DMS53 treated with DMSO at 0.1 percent for 48 hours (cell line): ENCODE measurements at regions not wholly inside any gene's neighbourhood (a gene's known extent, or its start where the extent isn't known, plus 50 kb on each side); places are given as distances from the start of the nearest gene placed in this dataset.
"Not testable (repeated sequence)": the region's sequence is repeated elsewhere in the genome, so short reads cannot be mapped to it uniquely, and the experiment has no call there.

Source experiments
- DNase-seq: peaks from one replicate; lab custom pipeline; 2025; ENCODE audit not compliant: unreplicated experiment; lab: John Stamatoyannopoulos, UW

DNA sequence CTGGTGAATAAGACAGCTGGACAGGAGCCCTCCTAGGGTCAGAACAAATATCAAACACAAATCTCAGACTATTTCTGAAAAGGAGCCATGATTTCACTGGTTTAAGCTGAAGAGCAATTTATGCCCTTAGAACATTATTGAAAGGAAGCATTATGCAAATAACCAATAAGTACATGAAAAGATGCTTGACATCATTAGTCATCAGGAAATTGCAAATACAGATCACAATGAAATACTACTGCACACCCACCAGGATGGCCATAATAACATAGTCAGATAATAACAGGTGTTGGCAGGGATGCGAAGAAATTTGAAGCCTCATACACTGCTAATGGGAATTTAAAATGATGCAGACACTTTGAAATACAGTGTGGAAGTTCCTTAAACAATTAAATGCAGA, 176.4 kb upstream of the RAB6C start:
- DNase-seq = no peak

DNA sequence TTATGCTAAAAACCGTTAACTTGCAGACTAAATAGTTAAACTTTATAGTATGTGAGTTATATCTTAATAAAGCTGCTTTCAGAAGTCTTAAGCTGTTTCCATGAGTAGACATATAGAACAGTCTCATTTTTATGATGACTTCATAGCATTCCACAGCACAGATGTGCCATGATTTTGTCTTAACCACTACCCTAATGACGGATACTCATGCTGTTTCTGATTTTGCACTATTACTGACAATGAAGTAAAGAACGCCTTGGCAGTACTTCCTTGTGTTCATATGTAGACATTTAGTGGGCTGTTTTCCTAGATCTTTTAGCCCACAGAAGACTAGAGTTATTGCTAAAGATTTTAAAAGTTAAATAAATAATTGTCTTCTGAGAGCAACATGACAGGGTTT, 175.6 kb upstream of the RAB6C start:
- DNase-seq = no peak

DNA sequence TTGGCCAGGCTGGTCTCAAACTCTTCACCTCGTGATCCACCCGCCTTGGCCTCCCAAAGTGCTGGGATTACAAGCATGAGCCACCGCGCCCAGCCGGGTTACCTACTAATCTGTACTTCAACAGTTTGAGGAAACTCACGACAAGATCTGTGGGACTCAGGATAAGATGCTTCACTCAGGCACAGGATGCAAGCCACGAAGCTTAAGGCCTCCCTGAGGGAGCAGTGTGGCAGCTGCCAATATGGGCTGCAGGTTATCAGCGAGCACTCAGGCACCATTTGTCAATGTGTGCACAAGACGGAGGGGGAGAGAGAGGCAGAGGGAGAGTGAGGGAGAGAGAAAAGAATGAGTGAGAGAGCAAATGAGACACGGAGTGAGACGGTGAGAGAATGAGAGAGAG, 173.6 kb upstream of the RAB6C start:
- DNase-seq = no peak

DNA sequence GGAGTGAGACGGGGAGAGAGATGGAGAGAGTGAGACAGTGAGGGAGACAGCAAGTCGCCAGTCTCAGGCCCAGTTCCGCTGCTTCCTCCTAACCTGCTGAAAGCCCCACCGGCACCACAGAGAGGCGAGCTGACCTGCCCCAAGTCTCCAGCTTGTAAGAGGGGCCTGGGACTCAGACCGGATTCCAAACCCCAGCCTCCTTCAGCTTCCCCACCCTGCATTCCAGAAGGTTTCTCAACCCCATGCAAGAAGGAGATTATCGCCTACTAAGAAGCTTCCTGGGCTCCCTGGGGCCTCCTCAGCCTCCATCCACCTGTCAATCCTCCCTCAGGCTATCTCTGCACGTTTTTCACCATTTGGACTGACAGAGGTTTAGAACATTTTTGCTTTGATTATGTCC, 173.1 kb upstream of the RAB6C start:
- DNase-seq = no peak

- DNase-seq = no peak
Observed at GRCh38 chr2:129806990-129807389, 172.5 kb upstream of the RAB6C start.

GRCh38 chr2:129807642-129808338, 171.7 kb upstream of the RAB6C start:
- not testable (repeated sequence) for DNase-seq

DNA sequence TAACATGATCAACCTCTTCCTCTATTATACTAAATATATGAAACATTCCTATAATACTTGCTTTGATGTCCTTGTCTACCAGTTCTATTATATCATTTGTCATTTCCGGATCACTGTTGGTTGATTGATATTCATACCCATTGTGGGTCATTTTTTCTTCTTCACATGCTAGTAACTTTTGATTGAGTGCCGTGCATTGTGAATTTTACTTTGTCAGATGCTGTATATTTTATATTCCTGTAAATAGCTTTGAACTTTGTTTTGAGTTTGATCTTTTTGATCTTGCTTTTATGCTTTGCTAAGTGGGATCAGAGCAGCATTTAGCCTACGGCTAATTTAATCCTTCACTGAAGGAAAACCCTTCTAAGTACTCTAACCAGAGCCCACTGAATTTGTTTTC, 168.9 kb upstream of the RAB6C start:
- no peak for DNase-seq

DNA sequence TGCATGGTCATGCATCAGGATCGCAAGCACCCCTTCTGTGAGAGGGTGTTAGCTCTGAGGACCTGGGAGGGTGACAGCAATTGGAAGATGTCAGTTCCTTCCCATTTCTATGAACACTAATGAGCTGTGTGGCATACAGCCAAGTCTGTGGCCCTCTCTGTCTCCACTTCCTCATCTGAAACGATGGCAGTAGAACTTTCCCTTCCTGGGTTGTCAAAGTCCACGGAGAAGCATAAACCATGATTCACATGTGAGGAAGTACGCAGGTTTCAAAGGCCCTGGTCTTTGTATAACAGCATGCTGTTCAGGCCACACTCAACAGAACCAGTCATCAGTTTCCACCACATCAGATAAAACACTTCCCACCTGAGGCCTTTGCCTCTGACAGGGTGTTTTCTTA, 167.4 kb upstream of the RAB6C start:
- no peak for DNase-seq

DNA sequence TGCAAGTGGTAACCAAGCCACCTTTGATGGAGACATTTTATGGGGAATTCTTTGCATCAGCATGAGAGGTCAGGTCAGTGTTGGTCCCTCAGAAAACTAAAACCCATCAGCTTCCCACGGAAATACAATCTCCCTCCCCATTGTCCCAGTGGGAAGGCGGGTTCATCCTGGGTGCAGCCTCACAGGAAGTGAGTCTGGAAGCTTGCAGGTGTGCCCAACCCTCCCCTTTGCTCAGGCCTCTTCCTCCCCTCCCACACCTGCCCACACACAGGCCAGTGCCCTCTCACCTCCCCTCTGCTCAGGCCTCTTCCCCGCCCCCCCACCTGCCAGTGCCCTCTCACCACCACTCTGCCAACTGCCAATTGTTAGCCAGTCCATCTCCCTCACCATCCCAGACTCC, 166.8 kb upstream of the RAB6C start:
- DNase-seq = no peak

GRCh38 chr2:129813404-129813803, 166.1 kb upstream of the RAB6C start:
- DNase-seq = no peak

DNA sequence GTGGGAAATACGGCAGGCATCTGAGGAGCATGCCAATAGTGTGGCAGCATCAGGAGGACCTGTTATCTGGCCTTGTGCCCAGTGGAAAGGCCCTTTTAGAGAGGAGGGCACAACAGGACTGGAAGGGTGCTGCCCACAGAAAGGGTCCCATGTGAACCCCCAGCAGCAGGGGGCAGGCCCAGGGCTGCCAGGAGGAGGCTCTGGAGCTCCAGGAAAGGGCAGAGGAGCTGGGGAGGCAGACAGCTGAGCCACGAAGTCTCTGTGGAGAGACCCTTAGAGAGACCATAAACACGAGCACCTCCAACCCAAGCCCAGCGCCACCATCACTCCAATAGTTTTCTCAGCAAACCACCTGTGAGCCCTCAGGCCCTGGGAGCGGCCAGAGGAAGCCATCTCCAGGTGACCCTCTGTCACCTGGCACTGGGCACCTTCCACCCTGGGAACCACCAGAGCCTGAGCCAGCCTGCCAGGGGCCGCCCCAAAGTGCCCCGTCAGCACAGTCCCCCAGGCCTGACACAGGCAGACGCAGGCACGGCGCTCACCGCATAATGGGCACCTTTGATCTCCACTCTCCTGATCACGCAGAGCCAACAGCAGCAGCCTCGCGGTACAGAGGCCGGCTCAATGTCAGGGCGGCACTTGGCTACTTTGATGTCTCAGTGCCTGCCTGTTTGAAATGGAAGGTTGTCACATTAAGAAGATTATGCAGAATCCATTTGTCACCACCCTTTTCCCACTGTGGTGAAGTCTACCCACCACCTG, 162.5 kb upstream of the RAB6C start:
- no peak for DNase-seq

DNA sequence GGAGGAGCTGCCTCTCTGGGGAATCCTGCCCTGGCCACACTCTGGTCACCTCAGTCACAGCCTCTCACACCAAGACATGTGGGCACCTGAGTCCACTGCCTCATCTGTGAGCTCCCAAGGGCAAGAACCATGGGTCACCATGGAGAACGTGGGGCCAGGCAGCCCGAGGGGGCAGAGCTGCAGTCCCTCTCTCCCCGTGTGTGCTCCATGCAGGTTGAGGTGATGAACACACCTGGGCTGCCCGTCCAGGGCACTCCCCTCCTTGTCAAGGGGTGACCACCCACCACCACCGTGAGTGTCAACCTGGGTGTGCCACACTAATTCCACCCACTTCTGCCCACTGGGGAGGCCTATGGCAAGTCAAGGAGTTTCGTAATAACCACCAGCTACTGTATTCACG, 159.6 kb upstream of the RAB6C start:
- no peak for DNase-seq

- DNase-seq = no peak
Observed at GRCh38 chr2:129820908-129821307, 158.6 kb upstream of the RAB6C start.

DNA sequence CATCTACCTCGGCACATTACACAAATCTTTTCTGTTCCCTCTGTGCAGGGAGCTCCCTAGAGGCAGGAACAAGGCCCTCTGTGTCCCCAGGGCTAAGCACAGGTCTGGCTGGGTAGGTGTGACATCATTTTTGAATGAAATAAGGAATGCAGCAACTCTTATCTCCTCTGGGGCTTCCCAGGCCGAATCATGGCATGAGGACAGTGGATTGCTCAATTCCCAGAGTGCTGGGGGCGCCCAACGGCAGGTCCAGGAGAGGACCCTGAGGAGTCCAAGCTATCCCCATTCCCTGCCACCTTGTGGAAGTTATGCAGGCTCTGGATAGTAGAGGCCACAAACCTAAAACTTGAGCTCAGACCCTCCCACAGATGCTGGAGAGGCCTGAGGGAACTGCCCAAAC, 158.0 kb upstream of the RAB6C start:
- no peak for DNase-seq

GRCh38 chr2:129823044-129823443, 156.4 kb upstream of the RAB6C start:
- no peak for DNase-seq

GRCh38 chr2:129827311-129828090, 152.0 kb upstream of the RAB6C start:
- DNase-seq = no peak

- DNase-seq = no peak
Observed at GRCh38 chr2:129828792-129829191, 150.7 kb upstream of the RAB6C start.

DNA sequence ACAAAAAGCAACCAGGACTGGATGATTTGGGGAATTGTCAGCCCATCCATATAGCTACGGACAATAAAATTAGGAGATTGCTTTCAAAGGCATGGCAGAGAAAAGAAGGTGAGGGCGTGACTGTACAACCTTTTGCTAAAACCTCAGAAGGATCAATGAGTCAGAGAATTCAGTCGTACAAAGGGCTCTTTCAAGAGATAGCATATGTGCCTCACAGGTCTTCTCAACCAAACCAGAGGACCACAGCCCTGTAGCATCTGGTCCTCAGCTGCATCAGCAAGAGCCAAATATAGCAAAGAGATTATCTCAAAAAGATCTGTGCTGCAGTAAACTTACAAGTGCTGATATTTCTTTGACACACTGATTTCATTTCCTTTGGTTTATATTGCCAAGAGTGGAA, 149.9 kb upstream of the RAB6C start:
- no peak for DNase-seq

GRCh38 chr2:129831018-129831417, 148.4 kb upstream of the RAB6C start:
- DNase-seq = no peak

- not testable (repeated sequence) for DNase-seq
Observed at GRCh38 chr2:129833465-129833864, 146.0 kb upstream of the RAB6C start.

DNA sequence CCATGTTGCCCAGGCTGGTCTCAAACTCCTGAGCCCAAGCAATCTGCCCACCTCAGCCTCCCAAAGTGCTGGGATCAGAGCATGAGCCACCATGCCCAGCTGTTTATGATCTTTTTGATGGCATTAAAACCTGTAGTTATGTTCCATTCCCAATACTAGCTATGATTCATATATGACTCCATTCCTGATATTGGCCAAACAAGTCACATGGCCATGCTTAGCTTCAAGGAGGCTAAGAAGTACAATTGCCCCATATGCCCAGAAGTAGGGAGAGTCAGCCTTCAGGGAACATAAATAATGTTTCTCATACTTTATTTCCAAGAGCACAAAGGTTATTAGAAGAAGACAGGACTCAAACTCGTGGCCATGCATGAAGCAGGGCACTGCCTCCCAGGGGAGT, 132.4 kb upstream of the RAB6C start:
- no peak for DNase-seq

- peak; percentile 11 for DNase-seq
Observed at GRCh38 chr2:129849559-129850160, 129.8 kb upstream of the RAB6C start.
